ENCODE measurements at regions not wholly inside any gene's neighbourhood (a gene's known extent, or its start where the extent isn't known, plus 50 kb on each side); places are given as distances from the start of the nearest gene placed in this dataset.

- H3K79me2 ChIP-seq (ENCODE audit: control insufficient read depth, low read length) = no peaks in the 10 kb centered on the region
- no peaks in the 10 kb centered on the region for H3F3A ChIP-seq (ENCODE audit: control insufficient read depth, insufficient read depth)
- H3K9me3 ChIP-seq (ENCODE audit: control insufficient read depth, insufficient read depth, low read length) = no peaks in the 10 kb centered on the region
- H3K27ac ChIP-seq (ENCODE audit: low read depth, low read length) = no peak overlapping the region
- no peaks in the 10 kb centered on the region for H3K9me2 ChIP-seq (replicated peaks; ENCODE audit: control insufficient read depth, low read length)
- H4K20me1 ChIP-seq (ENCODE audit: control insufficient read depth, insufficient read depth, low read depth, low read length) = no peaks in the 10 kb centered on the region
- TF ChIP-seq CTCF (IDR thresholded peaks at IDR 0.05; ENCODE audit: low read depth, low read length, poor library complexity, severe bottlenecking) (no peak), EZH2phosphoT487 (IDR thresholded peaks at IDR 0.05; ENCODE audit: borderline replicate concordance, low read length) (no peak)
- H3K4me3 ChIP-seq (ENCODE audit: low read length) = no peak overlapping the region
- H3K4me1 ChIP-seq (ENCODE audit: control insufficient read depth, low read length) = no peaks in the 10 kb centered on the region
- H3K27me3 ChIP-seq (ENCODE audit: control insufficient read depth, low read length) = no peaks in the 10 kb centered on the region
- no peak overlapping the region for H3K4me2 ChIP-seq (ENCODE audit: low read length)
- H3K36me3 ChIP-seq (ENCODE audit: control insufficient read depth, low read length) = no peaks in the 10 kb centered on the region
These were observed 69.2 kb downstream of the SLC25A47 start for GRCh38 chr14:100392356-100392755.

- Histone ChIP-seq H3K9me3 (ENCODE audit: control insufficient read depth, insufficient read depth, low read length) (no peaks in the 10 kb centered on the region), H3K27ac (ENCODE audit: low read depth, low read length) (no peak overlapping the region), H3K4me1 (ENCODE audit: control insufficient read depth, low read length) (no peaks in the 10 kb centered on the region), H3K9me2 (replicated peaks; ENCODE audit: control insufficient read depth, low read length) (no peaks in the 10 kb centered on the region), H4K20me1 (ENCODE audit: control insufficient read depth, insufficient read depth, low read depth, low read length) (no peaks in the 10 kb centered on the region), H3K27me3 (ENCODE audit: control insufficient read depth, low read length) (no peaks in the 10 kb centered on the region), H3F3A (ENCODE audit: control insufficient read depth, insufficient read depth) (no peaks in the 10 kb centered on the region), H3K36me3 (ENCODE audit: control insufficient read depth, low read length) (no peaks in the 10 kb centered on the region), H3K4me2 (ENCODE audit: low read length) (no peak overlapping the region), H3K4me3 (ENCODE audit: low read length) (no peak overlapping the region), H3K79me2 (ENCODE audit: control insufficient read depth, low read length) (no peaks in the 10 kb centered on the region)
- TF ChIP-seq EZH2phosphoT487 (IDR thresholded peaks at IDR 0.05; ENCODE audit: borderline replicate concordance, low read length) (no peak), CTCF (IDR thresholded peaks at IDR 0.05; ENCODE audit: low read depth, low read length, poor library complexity, severe bottlenecking) (no peak)
These were observed 70.2 kb downstream of the SLC25A47 start for GRCh38 chr14:100393362-100393761.

GRCh38 chr14:100393906-100394732 lies 71.0 kb downstream of the SLC25A47 start:
- no peaks in the 10 kb centered on the region for H3K79me2 ChIP-seq (ENCODE audit: control insufficient read depth, low read length)

More at GRCh38 chr14:100393906-100394732, 71.0 kb downstream of the SLC25A47 start:
- no peaks in the 10 kb centered on the region for H3K4me1 ChIP-seq (ENCODE audit: control insufficient read depth, low read length)
- H3K4me2 ChIP-seq (ENCODE audit: low read length) = no peak overlapping the region
- H3K4me3 ChIP-seq (ENCODE audit: low read length) = no peak overlapping the region
- no peaks in the 10 kb centered on the region for H3K27me3 ChIP-seq (ENCODE audit: control insufficient read depth, low read length)
- no peak overlapping the region for H3K27ac ChIP-seq (ENCODE audit: low read depth, low read length)
- H3F3A ChIP-seq (ENCODE audit: control insufficient read depth, insufficient read depth) = no peaks in the 10 kb centered on the region
- H3K9me3 ChIP-seq (ENCODE audit: control insufficient read depth, insufficient read depth, low read length) = no peaks in the 10 kb centered on the region
- H3K9me2 ChIP-seq (replicated peaks; ENCODE audit: control insufficient read depth, low read length) = no peaks in the 10 kb centered on the region
- TF ChIP-seq CTCF (IDR thresholded peaks at IDR 0.05; ENCODE audit: low read depth, low read length, poor library complexity, severe bottlenecking) = no peak
- no peak for TF ChIP-seq EZH2phosphoT487 (IDR thresholded peaks at IDR 0.05; ENCODE audit: borderline replicate concordance, low read length)
- H4K20me1 ChIP-seq (ENCODE audit: control insufficient read depth, insufficient read depth, low read depth, low read length) = no peaks in the 10 kb centered on the region
- no peaks in the 10 kb centered on the region for H3K36me3 ChIP-seq (ENCODE audit: control insufficient read depth, low read length)

Measured in DOHH2 (cell line).